ENCODE measurements at regions not wholly inside any gene's neighbourhood (a gene's known extent, or its start where the extent isn't known, plus 50 kb on each side); places are given as distances from the start of the nearest gene placed in this dataset.

DNA sequence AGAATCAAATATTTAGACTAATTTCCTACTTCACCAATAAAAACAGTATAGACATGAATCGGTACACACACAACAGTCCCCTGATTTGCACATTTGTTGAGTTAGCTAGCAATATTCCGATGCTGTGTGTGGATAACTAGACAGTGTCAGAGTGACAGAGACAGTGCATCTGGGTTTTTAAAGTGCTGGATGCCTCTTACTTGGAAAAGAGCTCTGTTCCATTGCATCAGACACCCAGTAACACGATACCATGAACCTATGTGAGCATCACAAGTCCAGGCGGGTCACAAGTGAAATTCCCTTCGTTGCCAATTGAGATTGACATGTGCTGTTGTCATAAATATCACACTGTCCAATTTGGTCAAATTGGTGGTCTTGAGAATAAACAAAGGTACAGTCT is 82.0 kb upstream of the ESRRG start:
- DNase-seq: no peak

DNA sequence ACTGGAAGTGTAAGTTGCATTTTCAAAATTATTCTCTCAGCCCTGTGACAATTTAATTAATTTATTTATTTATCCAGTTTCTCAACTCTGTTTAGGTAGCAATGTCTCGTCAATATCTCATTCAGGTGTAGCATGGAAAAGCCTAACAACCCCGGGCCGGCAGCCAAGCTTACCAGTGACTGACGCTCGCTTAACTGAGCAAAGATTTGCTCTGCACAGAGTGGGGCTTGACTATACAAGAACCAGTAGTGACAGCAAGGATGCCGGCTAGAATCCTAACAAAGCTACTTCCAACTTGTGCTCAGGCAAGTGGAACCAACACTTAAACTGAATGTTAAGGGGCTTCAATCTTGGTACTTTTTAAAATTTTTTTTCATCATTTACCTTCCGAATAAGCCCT is 80.9 kb upstream of the ESRRG start:
- DNase-seq: no peak

DNA sequence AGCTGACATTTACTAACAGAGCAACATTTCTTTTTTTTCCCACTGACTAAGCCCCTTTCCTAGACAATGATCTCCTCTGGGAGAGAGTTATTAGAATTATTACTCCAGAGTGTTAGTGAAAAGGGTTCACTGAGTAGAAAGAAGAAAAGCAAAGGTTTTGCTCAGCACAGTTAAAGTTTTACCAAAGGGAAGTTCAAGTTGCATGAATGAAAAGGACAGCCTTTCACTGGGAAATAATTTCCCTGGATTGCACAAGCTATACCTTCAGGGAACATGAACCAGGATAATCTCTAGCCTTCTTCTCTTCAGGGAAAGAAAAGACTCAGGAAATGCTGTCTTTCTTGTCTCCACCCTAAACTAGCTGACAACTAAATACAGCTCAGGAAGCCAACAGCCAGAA is 71.4 kb upstream of the ESRRG start:
- DNase-seq: no peak

DNA sequence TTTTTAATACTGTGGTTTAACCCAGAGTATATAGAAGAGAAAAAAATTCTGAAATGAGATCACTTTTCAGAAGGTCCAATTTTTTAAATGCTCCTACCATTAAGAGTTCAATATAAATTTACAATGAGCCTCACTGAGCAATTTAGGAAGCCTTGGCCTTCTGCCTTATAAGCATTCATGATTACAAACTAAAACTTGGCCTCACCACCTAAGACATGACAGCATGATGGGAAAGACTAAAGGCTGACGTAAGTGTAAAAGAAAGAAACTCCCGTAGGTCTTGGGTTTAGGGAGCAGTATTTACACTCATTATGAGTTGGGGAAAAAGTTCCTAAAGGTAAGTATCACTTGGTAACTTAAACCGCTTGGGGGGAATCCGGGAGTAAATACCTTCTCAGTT is 70.7 kb upstream of the ESRRG start:
- no peak for DNase-seq

DNA sequence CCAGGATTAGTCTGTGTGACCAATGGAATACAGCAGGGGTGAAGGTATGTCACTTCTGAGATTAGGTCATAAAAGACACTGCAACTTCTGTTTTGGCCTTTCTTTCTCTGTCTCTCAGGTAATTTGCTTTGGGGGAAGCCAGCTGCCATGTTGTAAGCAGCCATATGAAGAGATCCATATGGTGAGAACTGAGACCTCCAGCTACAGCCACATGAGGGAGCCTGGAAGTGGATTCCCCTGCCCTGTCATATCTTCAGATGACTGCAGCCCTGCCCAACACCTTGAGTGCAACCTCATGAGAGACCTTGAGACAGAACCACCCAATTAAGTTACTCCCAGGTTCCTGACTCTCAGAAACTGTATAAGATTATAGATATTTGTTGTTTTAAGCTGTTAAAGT is 70.1 kb upstream of the ESRRG start:
- no peak for DNase-seq

DNA sequence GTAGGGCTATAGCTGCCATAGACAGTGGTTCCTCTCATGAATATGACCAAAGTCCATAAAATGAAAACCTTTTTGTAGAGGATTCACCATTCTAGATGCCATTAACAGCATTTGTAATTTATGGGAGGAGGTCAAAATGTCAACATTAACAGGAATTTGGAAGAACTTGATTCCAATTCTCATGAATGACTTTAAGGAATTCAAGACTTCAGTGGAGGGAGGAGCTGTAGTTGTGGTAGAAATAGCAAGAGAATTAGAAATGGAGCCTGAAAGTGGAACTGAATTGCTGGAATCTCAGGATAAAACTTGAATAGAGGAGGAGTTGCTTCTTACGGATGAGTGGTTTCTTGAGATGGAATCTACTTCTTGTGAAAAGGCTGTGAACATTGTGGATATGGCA is 65.4 kb upstream of the ESRRG start:
- no peak for DNase-seq

DNA sequence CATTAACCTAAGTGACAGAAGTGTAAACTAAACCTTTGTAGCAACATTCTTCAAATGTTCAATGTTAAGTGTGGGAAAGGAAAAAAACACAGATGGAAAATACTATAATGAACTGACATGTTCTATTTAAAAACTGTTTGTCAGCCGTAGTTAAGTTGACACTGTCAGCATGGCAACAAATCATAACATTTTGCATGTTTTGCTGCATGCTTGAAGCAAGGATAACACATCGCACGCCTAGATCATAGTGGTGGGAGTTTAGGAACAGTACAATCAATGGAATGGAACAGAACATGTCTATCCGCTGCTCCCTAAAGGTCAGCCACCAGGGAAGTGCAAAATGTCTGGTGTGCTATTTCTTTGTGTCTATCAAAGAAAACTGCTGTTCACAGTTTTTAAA is 62.5 kb upstream of the ESRRG start:
- no peak for DNase-seq

DNA sequence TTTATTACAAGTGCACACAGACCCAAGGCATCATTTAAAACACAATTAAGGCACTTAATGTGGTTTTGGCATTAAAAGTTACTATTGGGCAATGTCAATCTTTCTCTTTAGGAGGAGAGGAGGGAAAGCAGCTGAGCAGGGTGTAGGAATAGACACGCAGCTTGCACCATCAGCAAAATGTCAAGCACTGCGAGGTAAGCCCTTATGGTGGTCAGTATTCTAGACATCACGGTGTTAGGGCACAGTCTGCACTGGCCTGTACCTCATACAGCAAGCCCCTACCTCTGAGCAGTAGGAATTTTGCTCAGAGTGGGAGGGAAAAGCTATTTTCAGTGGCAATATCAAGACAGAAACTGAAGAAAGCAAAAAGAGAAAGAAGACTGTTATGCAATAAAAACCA is 62.0 kb upstream of the ESRRG start:
- DNase-seq: no peak

DNA sequence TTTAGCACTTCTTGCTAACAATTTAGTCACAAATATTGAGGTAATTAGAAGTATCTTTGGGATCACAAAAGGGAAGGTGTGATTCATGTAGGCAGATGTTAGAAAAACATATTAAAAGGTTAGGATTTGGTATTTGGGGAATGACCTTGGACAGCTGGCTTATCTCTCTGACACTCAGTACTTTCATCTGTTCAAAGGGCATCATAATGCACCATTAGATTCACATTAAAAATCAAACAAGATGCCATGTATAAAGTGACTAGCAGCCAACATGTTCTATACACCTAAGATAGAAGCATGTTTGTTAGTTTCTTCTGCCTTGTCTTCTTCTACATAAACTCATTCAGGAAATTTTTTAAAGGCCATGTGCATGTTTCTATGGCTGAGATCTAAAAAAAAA is 56.5 kb upstream of the ESRRG start:
- no peak for DNase-seq

DNA sequence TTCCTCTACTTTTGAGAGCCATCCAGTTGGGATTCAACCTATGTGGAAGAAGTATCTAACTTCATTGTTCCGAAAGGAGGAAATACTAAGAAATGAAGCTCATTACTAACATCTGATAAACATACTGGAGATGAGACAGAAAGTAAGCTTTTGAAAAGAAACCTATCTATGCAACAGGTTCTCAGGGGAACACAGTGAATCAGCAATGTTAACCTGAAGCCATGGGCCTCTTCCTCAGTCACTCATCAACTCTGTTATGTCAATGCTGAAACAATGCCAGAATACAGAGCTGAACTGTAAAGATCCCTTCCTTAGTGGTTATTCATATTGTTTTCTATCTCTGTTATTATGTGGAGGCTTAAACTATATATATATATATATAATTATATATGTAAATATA is 55.5 kb upstream of the ESRRG start:
- no peak for DNase-seq

DNA sequence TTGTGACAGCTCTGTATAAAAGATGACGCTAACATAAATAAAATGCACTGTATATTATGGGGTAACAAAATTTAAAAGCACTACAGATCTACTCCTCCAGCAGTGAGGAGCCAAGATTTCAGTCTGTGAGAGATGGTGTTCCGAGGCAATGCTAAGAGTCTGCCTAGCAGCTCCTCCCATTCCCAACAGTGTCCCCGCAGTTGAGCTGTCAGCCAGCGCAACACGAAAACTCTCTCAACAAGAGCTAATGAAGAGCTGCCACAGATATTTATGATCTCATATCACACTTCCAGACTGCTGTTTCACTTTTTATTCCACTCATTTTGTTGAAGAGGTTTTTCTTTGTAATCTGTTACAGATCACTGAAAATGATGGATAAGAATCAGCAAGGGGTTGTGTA is 53.9 kb upstream of the ESRRG start:
- DNase-seq: no peak
